ENCODE measurements at regions not wholly inside any gene's neighbourhood (a gene's known extent, or its start where the extent isn't known, plus 50 kb on each side); places are given as distances from the start of the nearest gene placed in this dataset.

GRCh38 chr2:34632327-34632726 is 1033.2 kb upstream of the FAM98A start:
- no peak for TF ChIP-seq CTCF (IDR thresholded peaks at IDR 0.05; ENCODE audit: insufficient read depth, low read depth, low read length, missing control alignments)
- no peak for DNase-seq (ENCODE audit: low read depth)
- no peak overlapping the region for H3K4me3 ChIP-seq (ENCODE audit: low read length)

GRCh38 chr2:34627003-34627402 is 1027.9 kb upstream of the FAM98A start:
- TF ChIP-seq CTCF (IDR thresholded peaks at IDR 0.05; ENCODE audit: insufficient read depth, low read depth, low read length, missing control alignments) = no peak
- H3K4me3 ChIP-seq (ENCODE audit: low read length) = no peak overlapping the region
- no peak for DNase-seq (ENCODE audit: low read depth)

- no peak for TF ChIP-seq CTCF (IDR thresholded peaks at IDR 0.05; ENCODE audit: insufficient read depth, low read depth, low read length, missing control alignments)
- DNase-seq (ENCODE audit: low read depth) = no peak
These were observed 1005.1 kb upstream of the FAM98A start for GRCh38 chr2:34604164-34604563.

GRCh38 chr2:34602262-34602661 is 1003.2 kb upstream of the FAM98A start:
- H3K4me3 ChIP-seq (ENCODE audit: low read length) = no peak overlapping the region
- no peak for DNase-seq (ENCODE audit: low read depth)
- no peak for TF ChIP-seq CTCF (IDR thresholded peaks at IDR 0.05; ENCODE audit: insufficient read depth, low read depth, low read length, missing control alignments)

More at GRCh38 chr2:34604164-34604563, 1005.1 kb upstream of the FAM98A start:
- H3K4me3 ChIP-seq (ENCODE audit: low read length) = no peak overlapping the region

- H3K4me3 ChIP-seq (ENCODE audit: low read length) = no peak overlapping the region
- no peak for TF ChIP-seq CTCF (IDR thresholded peaks at IDR 0.05; ENCODE audit: insufficient read depth, low read depth, low read length, missing control alignments)
- DNase-seq (ENCODE audit: low read depth) = no peak
These were observed 1002.5 kb upstream of the FAM98A start for GRCh38 chr2:34601561-34601960.

- TF ChIP-seq CTCF (IDR thresholded peaks at IDR 0.05; ENCODE audit: insufficient read depth, low read depth, low read length, missing control alignments) = no peak
- H3K4me3 ChIP-seq (ENCODE audit: low read length) = no peak overlapping the region
- peak; percentile 56 for DNase-seq (ENCODE audit: low read depth)
These were observed 979.5 kb upstream of the FAM98A start for GRCh38 chr2:34578641-34579040.

GRCh38 chr2:34570266-34570872 is 971.3 kb upstream of the FAM98A start:
- TF ChIP-seq CTCF (IDR thresholded peaks at IDR 0.05; ENCODE audit: insufficient read depth, low read depth, low read length, missing control alignments) = peak; percentile 80
- H3K4me3 ChIP-seq (ENCODE audit: low read length) = no peak overlapping the region
- peak; percentile 80 for DNase-seq (ENCODE audit: low read depth)
